ENCODE measurements at regions not wholly inside any gene's neighbourhood (a gene's known extent, or its start where the extent isn't known, plus 50 kb on each side); places are given as distances from the start of the nearest gene placed in this dataset.
"Not testable (repeated sequence)": the region's sequence is repeated elsewhere in the genome, so short reads cannot be mapped to it uniquely, and the experiment has no call there.

DNA sequence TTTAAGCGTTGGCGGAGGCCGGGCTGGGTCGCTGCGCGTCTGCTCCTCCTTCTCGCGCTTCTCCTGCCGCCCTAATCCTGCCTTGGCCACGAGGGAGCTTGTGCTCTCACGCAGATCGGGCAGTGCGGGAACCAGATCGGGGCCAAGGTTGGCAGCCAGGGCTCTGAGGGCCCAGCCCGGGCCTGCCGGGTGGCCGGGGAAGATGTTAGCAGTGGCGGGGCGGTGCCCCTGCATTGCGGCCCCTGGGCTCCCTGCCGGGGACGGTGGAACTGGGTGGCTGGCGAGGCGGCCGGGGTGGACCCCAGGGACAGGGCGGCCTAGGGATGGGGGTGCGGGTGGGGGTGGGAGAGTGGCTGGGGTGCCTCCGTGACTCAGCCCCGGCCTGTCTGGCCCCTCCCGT, 297.4 kb downstream of the CACNA1B start:
- not testable (repeated sequence) for H3K27me3 ChIP-seq; H3K4me1 ChIP-seq; H3K27ac ChIP-seq; H3K36me3 ChIP-seq; H3K4me3 ChIP-seq; DNase-seq (ENCODE audit: low spot score in 2 of 2); H3K9me3 ChIP-seq
- WGBS, 2 donors: 0 to 85% methylated on average over 1 to 20 of the region's 30 CpGs

DNA sequence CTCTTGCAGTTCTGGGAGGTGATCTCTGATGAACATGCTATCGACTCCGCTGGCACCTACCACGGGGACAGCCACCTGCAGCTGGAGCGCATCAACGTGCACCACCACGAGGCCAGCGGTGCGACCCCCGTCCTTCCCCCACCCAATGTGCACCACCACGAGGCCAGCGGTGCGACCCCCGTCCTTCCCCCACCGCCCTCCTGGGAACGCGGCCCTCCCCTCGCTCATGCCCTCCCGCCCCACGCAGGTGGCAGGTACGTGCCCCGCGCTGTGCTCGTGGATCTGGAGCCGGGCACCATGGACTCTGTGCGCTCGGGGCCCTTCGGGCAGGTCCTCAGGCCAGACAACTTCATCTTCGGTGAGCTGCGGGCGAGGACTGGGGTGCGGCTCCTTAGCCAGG, 297.8 kb downstream of the CACNA1B start:
- not testable (repeated sequence) for H3K36me3 ChIP-seq; H3K27me3 ChIP-seq; H3K27ac ChIP-seq; H3K4me3 ChIP-seq; DNase-seq (ENCODE audit: low spot score in 2 of 2); H3K4me1 ChIP-seq; H3K9me3 ChIP-seq
- WGBS, 2 donors: 97 to 98% methylated on average over 15 to 16 of the region's 31 CpGs

DNA sequence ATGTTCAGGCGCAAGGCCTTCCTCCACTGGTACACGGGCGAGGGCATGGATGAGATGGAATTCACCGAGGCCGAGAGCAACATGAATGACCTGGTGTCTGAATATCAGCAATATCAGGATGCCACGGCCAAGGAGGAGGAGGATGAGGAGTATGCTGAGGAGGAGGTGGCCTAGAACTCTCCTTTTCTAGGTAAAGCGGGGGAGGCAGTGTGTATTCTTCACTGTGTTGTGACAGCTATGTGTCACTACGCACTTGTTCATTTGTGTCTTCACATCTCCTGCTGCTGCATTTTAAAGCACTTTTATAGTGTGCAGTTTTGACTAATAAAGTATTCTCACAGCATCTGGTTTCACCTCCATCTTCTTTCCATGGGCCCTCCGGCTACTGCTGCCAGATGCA, 299.5 kb downstream of the CACNA1B start:
- 84 to 86% methylated on average over 9 of the region's 9 CpGs for WGBS, 2 donors
- not testable (repeated sequence) for H3K27me3 ChIP-seq; H3K4me3 ChIP-seq; H3K4me1 ChIP-seq; H3K27ac ChIP-seq; H3K36me3 ChIP-seq; H3K9me3 ChIP-seq; DNase-seq (ENCODE audit: low spot score in 2 of 2)

DNA sequence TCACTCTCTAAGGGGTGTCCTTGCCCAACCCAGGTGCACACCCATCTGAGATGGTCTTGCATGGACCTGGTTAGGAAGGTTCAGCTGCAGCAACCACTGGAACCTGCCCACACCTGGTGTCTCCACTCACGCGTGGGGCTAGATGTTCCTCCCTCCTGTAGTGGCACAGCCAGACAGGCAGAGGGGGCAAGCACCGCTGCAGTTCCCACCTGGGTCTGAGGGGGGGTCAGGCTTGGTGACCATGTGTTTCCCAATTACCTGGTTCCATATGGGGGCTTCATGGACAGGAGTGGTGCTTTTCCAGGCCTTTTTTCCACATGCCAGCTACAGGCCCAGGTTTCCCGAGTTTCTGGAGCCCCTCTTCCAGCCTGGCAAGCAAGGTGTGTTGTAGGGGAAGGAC, 301.4 kb downstream of the CACNA1B start:
- WGBS, 2 donors: 56 to 93% methylated on average over 4 of the region's 4 CpGs
- H3K9me3 ChIP-seq; H3K4me1 ChIP-seq; H3K4me3 ChIP-seq; H3K36me3 ChIP-seq; H3K27ac ChIP-seq; H3K27me3 ChIP-seq; DNase-seq (ENCODE audit: low spot score in 2 of 2): not testable (repeated sequence)

DNA sequence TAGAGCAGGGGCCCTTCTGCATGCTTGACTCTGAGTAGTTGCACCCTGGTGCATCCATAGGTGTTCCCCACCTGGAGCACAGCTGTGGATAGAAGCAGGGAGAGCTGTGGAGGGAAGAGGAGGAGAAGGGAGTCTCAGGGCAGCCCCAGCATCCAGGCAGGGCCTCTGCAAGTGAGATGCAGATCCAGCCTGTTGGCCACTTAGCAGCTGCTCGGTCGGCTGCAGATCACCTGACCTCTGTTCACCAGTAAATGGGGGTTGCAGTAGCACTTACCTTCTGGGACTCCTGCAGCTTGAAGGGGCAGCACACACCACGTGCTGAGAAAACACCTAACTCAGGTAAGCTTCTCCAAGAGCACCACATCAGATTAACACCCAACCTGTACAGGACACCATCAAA, 302.1 kb downstream of the CACNA1B start:
- not testable (repeated sequence) for DNase-seq (ENCODE audit: low spot score in 2 of 2); H3K4me1 ChIP-seq; H3K27me3 ChIP-seq; H3K36me3 ChIP-seq; H3K4me3 ChIP-seq; H3K27ac ChIP-seq; H3K9me3 ChIP-seq
- 38 to 42% methylated on average over 3 of the region's 3 CpGs for WGBS, 2 donors

DNA sequence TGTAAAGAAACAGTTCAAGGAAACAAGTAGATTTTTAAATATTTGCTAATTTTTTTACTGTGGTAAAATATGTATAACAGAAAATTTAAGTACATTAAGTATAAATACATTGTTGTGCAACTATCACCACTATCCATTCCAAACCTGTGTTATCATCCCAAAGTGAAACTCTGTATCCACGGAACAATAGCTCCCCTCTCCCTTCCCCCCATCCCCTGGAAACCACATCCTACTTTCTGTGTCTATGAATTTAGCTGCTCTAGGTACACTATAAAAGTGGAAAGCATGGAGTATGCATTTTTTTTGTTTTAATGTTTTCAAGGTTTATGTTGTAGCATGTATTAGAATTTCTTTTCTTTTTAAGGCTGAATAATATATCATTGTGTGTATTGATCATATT, 304.4 kb downstream of the CACNA1B start:
- H3K27me3 ChIP-seq; H3K4me1 ChIP-seq; H3K9me3 ChIP-seq; H3K36me3 ChIP-seq; DNase-seq (ENCODE audit: low spot score in 2 of 2); H3K4me3 ChIP-seq; H3K27ac ChIP-seq: not testable (repeated sequence)
- WGBS, 2 donors: 42 to 52% methylated on average over 1 of the region's 1 CpG

DNA sequence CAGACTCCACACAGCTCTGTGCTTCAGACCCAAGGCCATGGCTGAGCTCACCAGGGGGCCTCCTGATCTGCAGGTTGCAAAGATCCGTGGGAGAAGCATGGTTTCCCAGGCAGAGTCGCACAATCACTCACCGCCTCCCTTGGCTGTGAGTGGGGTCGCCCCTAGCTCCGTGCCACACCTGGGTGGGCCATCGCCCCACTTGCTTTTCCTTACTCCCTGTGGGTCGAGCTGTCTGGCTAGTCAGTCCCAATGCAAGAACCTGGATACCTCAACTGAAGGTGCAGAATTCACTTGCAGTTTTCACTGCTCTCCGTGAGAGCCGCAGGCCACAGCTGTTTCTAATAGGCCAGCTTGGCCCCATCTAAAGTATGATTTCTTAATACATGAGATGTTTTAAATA, 319.6 kb downstream of the CACNA1B start:
- H3K9me3 ChIP-seq; H3K4me1 ChIP-seq; H3K4me3 ChIP-seq; H3K27ac ChIP-seq; H3K36me3 ChIP-seq; DNase-seq (ENCODE audit: low spot score in 2 of 2); H3K27me3 ChIP-seq: not testable (repeated sequence)
- WGBS, 2 donors: 84% methylated on average over 8 to 9 of the region's 9 CpGs

DNA sequence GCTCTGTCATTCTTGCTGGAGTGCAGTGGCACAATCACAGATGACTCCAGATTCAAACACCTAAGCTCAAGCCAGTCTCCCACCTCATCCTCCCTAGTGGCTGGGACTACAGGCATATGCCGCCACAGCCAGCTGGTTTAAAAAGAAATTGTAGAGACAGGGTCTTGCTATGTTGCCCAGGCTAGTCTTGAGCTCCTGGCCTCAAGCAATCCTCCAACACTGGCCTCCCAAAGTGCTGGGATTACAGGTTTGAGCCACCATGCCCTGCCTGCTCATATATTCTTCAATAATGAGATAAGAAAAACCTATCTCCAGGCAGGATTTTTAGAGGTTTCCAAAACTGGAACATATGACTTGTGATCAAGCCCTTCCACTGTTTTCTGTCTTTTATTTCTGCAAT, 321.4 kb downstream of the CACNA1B start:
- not testable (repeated sequence) for H3K4me3 ChIP-seq; H3K27ac ChIP-seq; DNase-seq (ENCODE audit: low spot score in 2 of 2); H3K9me3 ChIP-seq; H3K4me1 ChIP-seq; H3K36me3 ChIP-seq; H3K27me3 ChIP-seq
- WGBS, 2 donors: 85 to 100% methylated on average over 1 of the region's 1 CpG

DNA sequence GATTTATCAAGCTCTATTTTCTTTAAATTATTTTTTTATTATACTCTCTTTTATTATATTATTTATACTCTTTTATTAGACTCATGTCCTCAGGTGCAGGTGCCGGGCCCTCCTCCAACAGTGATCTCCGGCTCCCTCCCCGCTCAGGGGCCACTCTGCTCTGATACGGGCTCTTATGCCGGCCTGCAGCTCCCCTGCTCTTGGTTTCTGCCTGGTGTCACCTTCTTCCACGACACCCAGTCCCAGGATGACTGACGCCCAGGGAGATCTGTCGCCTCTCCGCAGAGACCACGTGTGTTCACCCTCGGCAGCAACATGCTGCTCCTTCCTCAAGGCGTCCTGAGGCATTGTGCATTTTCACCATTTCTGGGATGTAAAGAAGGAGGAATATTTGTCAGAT, 322.3 kb downstream of the CACNA1B start:
- H3K36me3 ChIP-seq; H3K4me1 ChIP-seq; H3K4me3 ChIP-seq; H3K27ac ChIP-seq; H3K9me3 ChIP-seq; DNase-seq (ENCODE audit: low spot score in 2 of 2); H3K27me3 ChIP-seq: not testable (repeated sequence)
- 85 to 88% methylated on average over 12 of the region's 12 CpGs for WGBS, 2 donors

DNA sequence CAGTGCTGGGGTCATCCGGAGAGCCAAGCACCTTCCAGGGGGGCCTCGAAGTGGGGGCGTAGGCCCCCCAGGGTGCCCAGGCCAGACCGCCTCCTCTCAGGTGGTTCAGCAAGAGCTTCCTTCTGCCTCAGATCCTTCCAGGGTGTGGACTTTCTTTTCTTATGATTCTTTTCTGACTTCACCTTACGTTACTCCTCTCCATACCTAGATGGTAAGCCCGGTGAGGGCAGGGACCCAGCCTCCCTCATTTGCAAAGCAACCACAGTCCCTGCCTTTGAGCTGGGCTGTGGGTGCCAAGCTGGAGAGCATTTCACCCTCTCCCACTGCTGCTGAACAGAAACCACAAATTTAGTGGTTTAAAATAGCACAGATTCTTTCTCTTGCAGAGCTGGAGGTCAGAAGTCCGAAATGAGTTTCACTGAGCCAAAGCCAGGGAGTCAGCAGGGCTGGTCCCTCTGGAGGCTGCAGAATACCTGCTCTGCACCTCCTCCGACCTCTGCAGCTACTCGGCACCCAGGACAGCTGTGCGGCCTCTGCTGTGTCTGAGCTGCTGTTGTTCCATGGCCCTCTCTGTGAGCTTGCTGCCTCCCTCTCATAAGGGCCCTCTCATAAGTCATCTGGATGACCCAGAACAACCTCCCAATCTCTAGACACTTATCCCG, 323.0 kb downstream of the CACNA1B start:
- H3K4me3 ChIP-seq; H3K27me3 ChIP-seq; H3K27ac ChIP-seq; H3K9me3 ChIP-seq; H3K36me3 ChIP-seq; H3K4me1 ChIP-seq; DNase-seq (ENCODE audit: low spot score in 2 of 2): not testable (repeated sequence)
- WGBS, 2 donors: 84 to 90% methylated on average over 4 to 6 of the region's 11 CpGs

DNA sequence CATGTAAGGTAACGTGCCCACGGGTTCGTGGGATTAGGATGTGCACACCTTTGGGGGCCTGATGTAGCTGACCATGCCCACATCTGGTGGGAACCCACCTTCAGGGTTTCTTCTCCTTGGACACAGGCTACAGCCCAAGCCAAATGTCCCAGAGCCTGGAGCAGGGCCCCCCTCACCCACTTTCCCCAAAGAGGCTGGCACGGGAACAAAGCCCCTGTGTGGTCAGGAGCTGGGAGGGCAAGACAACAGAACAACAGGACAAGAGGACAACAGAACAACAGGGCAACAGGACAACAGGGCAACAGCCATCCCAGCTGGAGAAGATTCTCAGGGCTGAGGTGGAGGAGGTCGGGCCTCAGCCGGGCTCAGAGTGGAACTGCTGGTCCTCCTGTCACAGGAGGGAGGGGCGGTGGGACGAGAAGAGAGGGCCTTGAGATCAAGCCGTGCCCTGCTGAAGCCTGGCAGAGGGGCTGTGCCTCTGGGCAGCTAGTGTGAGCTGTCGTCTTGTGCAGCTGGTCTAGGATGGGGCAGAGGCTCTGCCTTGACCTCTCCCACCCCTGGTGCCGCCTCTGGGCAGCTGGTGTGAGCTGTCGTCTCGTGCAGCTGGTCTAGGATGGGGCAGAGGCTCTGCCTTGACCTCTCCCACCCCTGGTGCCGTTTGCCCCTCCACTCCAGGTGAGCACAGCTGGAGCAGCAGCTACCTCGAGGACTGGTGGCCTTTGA, 323.7 kb downstream of the CACNA1B start:
- not testable (repeated sequence) for H3K4me3 ChIP-seq

DNA sequence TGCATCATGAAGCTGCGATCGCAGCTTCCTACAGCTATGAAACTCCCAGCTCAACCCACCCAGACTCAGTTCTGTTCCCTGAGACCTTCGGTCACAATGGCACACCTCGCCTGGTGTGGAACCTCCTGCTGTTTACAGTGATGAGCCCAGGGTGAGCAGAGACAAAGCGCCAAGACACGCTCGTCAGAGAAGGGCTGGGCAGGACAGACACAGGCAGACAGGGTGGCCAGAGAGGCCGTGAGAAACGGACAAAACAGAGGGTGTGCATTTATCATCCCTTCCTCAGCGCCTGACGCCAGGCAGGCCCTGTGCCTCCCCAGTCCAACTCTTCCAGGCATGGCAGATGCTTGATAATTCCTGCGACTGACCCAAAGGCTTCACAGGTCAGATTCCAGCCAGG, 324.5 kb downstream of the CACNA1B start:
- H3K36me3 ChIP-seq; H3K27ac ChIP-seq; H3K9me3 ChIP-seq; H3K4me3 ChIP-seq; H3K4me1 ChIP-seq; DNase-seq (ENCODE audit: low spot score in 2 of 2); H3K27me3 ChIP-seq: not testable (repeated sequence)
- 91 to 96% methylated on average over 6 to 9 of the region's 12 CpGs for WGBS, 2 donors

More for the DNA sequence above, 323.7 kb downstream of the CACNA1B start:
- H3K27me3 ChIP-seq; H3K36me3 ChIP-seq; DNase-seq (ENCODE audit: low spot score in 2 of 2); H3K9me3 ChIP-seq; H3K27ac ChIP-seq; H3K4me1 ChIP-seq: not testable (repeated sequence)
- WGBS, 2 donors: 64 to 74% methylated on average over 11 of the region's 15 CpGs

DNA sequence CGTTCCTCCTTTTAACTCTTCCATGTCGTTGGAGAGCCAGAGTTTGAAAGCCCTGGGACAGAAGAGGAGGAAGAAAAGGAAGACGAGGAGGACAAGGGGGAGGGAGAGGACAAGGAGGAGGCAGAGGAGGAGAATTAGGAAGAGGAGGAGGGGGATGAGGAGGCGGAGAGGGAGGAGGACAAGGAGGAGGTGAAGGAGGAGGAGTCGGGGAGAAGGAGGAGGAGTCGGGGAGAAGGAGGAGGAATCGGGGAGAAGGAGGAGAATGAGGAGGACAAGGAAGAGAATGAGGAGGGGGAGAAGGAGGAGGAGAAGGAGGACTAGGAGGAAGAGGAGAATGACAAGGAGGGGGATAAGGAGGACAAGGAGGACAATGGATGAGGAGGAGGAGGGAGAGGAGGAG, 325.7 kb downstream of the CACNA1B start:
- not testable (repeated sequence) for H3K36me3 ChIP-seq; H3K27me3 ChIP-seq; DNase-seq (ENCODE audit: low spot score in 2 of 2); H3K4me1 ChIP-seq; H3K27ac ChIP-seq; H3K9me3 ChIP-seq; H3K4me3 ChIP-seq
- 69 to 73% methylated on average over 7 of the region's 7 CpGs for WGBS, 2 donors

DNA sequence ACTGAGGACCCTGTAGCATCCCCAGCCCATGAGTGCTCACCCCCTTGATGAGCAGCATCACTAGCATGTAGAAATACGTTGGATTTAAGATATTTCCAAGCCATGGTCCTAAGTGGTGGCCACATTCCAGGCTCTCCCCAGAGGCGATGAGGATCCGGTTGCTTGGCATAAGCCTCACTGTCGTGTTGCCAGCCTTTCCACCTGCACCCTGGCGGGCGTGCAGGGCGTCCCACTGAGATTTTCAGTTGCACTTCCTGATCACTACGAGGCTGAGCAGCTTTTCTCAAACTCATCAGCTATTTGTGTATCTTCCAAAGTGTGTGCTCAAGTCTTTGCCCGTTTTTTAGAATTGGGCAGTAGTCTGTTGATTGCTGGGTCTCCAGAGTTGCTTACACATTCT, 326.3 kb downstream of the CACNA1B start:
- not testable (repeated sequence) for H3K9me3 ChIP-seq; H3K4me3 ChIP-seq; DNase-seq (ENCODE audit: low spot score in 2 of 2); H3K27ac ChIP-seq; H3K36me3 ChIP-seq; H3K27me3 ChIP-seq; H3K4me1 ChIP-seq
- 50 to 68% methylated on average over 6 to 9 of the region's 9 CpGs for WGBS, 2 donors
